Stimulated activated CD4-positive, alpha-beta T cell treated with anti-CD3 and anti-CD28 coated beads, Interleukin-1b, Interleukin-23, amount 100 ng/mL, for 4 hours (primary cell): ENCODE measurements at regions not wholly inside any gene's neighbourhood (a gene's known extent, or its start where the extent isn't known, plus 50 kb on each side); places are given as distances from the start of the nearest gene placed in this dataset.

Experiments used
- DNase-seq, 2 donors: peaks; one replicate each; pipeline ENCODE4 v3.0.0-alpha.2; 2020; ENCODE audit warnings: low read depth in 2 of 2

DNA sequence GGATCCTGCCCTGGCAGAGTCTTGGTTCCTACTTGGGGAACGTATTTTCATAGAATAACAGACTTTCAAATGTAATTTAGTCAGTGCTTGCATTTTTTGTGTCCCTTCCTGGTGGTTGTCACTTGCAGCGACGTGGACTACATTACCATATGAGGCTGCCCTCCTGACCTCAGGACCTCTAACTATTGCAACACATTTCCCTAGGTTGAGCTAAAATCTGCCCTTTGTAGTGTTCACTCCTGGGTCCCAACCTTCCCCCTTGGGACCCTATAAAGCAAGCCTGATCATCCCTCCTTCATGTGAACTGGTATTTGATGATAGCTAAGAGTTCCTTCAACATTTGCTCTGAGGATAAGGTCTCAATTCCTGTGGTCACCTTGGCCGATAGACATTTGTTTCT, 95.6 kb upstream of the CACNA1E start:
- DNase-seq, result no peak

DNA sequence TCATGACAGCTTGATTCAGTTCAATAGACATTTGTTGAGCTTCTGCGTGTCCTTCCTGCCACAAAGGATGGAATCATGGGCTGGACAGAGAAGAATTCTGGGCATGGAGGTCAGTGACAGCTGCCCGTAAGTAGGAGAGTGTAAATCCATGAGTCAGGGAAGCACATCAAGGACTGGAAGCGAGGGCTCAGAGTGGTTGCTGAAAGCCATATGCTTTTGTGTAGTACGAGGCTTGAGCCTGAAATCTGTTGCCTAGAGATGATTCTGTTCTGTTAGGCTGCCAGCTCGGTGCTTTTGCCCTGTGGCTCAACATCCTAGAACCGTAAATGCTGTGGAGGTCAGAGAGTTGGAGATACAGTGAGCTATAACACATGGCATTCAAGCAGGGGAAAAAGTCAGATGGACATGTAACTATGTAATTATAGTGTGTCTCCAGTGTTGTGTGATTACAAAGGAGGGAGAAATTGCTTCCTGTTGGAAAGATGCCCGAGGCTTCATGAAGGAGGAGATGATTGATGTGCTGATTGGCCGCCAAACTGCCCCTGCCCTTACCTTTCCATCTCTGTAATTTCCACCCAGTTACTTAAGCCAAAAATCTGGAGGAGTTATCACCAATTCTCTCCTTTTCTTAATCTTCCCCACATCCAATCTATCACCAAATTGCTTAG, 92.8 kb upstream of the CACNA1E start:
- no peak for DNase-seq

DNA sequence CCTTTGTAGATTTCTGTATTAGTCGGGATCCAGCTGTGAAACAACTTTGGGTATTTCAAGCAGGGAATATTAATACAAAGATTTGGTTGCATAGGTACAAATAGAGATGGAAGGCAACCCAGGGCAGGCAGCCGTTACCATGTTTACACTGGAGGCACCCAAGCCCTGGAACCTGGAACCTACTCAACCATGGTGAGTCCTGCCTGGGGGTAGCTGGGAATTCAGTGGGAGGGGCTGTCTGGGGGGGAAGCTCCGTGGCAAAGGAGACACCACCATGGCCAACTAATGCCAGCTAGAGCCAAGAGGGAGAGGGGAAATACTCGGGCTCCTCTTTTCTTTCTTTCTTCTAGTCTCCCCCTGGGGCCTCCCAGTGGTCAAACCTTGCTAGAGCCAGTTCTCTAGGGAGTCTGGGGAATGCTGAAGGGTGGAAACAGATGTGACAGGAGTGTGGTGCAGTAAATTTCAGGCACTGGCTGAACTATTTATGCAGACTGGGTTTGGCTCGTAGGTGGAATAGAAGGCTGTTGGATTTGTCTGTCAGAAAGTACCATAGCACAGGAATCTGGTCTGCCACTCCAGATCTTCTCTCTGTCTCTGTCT, 91.9 kb upstream of the CACNA1E start:
- DNase-seq, result no peak

DNA sequence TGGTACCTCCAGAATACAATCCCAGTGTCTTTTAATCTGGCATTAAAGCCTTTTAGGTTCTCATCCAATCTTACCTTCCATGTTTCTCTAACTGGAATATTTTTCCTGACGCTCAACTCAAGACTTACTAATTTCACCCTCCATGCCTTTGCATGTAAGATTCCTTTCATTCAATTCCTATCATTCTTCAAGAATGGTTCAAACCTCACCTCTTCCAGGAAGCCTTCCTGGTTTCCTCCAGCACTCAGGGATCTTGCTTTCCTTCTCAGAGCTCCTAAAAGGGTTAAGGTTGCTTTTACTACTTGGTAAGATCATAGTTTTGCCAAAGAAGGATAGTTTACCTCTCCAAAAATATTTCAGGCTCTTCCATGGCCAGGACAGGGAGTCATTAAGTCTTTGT, 91.2 kb upstream of the CACNA1E start:
- DNase-seq, result no peak

DNA sequence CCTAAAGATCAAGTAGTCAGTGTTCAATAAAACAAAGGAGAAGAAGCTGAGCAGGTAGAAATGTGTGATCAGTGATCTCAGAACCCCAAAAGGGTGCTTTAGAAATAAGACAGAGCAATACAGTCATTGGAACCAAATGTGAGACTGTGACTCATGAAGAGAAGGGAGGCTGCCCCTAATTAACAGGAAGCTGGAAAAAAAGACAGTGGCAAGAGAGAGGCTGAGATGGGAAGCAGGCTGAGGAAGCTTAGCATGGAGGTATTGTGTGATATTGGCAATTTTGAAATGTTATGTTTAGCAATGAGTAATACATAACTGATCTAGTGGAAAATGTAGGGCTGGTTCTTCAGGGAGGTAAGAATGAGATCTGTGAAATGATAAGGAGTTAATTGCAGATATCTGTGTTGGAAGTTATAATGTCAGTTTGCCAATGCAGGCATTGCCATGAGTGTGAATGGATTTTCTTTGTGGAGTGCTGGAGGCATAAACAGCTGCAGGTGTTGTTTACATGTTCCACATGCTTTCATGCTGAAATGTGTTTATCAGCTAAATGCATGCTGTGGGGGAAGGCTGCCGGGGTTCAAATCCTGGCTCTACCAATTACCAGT, 90.6 kb upstream of the CACNA1E start:
- DNase-seq, result no peak

DNA sequence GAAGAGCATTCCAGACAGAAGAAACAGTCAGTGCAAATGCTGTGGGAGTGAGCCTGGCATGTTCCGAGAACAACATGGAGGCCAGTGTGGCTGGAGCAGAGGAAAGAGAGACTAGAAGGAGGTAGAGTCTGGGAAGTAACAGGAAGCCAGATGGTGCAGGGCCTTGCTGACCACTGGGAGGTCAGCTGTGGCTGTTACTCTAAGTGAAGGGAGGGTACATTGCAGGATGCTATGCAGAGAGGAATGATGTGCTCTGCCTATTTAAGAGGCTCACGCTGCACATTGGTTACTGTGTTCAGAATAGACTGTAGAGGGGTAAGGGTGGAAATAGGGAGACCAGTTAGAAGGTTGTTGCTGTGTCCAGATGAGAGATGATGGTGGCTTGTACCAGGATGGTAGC, 88.6 kb upstream of the CACNA1E start:
- DNase-seq, result no peak

DNA sequence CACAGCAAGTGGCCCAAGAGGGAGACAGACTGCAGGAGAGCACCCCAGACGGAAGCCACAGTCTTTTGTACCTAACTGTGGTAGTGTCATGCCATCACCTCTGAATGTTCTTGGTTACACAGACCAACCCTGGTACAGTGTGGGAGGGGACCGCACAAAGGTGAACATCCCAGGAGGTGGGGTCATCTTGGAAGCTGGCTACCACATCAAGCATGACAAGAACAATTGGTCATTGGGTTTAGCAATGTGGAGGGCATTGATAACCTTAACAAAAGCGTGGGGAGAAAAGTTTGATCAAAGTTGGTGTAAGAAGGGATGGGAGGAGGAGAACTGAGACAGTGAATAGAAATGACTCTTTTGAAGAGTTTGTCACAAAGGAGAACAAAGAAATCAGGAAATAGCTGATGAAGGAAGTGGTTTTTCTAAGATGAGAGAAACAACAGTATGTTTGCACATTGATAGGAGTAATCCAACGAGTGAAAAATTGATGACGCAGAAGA, 87.1 kb upstream of the CACNA1E start:
- peak in 1 of 2 donors; percentile 9 for DNase-seq

DNA sequence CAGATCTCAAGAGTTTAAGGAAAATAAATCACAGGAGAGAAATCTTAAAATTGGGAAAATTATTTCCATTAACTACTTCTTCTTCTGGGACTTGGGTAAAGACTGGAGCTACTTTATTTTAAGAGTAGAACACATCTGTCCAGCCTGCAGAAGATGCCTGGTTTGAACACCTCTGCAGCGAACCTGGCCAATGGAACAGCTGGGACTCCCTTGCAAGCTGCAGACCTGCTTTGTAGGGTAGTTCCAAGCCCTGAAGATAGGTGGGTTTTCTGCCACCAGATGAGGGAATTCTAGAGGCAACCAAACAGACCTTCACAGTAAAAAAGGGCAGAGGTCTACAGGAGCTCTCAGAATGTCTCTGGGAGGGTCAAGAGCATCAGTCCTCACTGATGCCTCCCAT, 86.5 kb upstream of the CACNA1E start:
- DNase-seq, result no peak

DNA sequence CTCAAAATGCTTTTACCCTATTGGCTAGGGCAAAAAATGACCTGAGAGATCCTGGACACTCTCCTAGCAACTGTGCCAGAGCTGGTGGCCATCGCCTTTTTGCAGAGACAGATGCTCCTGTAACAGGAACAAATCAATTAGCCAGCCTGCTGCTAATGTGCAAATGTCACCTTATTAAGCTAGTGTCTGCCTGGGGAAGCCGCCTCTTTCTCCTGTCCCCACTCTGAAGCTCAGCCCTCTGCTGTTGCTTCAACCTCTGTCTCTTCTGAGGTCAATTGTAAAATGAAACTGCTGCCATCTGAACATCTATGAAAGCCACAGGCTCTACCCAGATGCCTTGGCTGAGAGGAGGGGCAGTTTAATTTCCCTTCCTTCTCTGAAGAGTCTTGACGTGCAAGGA, 85.5 kb upstream of the CACNA1E start:
- DNase-seq, result no peak

DNA sequence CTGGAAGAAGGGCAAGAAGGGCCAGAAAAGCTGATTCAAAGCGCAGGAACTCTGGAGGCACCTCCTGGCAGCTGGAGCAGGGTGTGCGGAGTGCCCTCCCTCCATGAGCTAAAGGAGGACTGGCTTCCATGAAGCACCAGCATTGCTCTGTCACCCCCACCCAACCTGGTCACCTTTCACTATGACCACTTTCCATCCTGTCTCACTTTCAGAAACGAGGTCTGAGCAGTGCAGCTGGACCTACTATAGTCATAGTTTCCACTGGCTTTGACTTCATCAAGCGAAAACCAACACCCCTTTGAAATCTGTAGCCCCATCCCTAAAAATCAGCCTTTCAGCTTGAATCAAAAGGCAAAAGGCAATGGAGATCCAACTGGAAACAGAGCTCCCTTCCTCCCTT, 84.8 kb upstream of the CACNA1E start:
- no peak for DNase-seq

DNA sequence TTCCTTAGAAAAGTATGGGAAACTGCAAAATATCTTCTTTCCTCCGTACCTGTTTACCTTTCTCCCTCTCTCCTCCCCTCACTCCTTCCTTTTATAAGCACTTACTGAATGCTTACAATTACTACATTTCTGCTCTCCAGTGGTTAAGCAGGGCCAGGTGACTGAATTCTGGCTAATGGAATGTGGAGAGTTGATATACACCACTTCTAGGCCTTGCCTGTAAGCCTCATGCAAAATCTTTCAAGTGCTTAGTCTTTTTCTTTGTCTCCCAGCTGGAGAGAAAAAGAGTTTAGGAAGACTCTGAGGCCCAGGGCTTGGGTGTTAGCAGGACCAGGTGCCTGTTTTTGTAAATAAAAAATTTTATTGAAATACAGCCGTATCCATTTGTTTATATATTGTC, 77.7 kb upstream of the CACNA1E start:
- no peak for DNase-seq

DNA sequence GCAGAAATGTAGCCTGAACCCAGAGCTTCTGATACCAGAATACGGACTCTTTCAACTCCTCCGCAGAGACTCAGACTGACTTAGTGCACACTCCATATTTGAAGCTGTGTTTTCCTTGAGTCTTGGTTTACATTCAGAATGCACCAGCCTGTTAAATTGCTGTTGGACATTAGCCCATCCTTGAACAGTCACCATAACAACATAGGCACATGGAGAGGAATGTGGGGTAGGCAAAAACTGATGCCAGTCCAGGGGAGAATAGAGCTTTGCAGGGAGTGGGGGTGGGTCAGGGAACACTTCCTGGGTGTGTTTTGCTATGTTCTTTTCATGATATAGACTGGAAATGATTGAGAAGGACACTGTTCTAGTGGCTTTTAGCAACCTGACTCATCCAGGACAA, 76.3 kb upstream of the CACNA1E start:
- DNase-seq, result no peak

DNA sequence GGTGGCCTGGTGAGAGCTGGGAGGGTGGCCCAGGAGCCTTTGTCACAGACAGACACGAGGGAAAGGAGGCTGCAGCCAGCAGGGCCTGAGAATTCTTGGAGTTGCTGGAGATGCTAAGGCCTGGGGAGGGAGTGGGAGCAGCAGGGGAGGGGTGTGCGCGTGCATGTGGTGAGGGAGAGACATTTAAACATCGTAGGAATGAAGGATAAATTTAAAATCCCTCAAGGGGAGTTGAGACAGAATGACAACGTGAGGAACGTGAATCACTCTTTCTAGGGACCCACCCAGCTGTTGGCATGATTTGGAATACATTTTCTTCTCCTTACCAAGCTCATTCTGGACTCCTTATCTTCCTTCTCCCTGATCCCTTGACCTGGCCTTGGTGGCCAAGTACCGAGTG, 73.3 kb upstream of the CACNA1E start:
- no peak for DNase-seq

DNA sequence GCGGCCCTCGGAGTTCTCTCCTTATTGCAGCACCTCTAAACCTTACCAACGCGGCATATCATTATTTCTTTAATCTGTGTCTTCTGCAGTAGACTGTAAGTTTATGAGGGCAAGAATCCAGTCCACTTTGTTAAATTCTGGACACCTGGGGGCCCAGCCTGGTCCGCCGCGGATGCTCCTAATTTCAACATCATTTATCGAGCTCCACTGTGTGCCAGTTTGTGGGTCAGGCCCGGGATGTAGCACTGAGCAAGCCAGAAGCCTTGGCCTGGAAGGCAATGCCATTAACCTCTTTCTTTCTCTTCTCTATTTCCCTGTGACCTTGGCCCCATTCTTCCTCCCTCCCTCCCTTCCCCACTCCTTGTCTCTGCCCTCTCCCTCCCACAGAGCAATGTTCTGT, 70.6 kb upstream of the CACNA1E start:
- DNase-seq, result no peak

DNA sequence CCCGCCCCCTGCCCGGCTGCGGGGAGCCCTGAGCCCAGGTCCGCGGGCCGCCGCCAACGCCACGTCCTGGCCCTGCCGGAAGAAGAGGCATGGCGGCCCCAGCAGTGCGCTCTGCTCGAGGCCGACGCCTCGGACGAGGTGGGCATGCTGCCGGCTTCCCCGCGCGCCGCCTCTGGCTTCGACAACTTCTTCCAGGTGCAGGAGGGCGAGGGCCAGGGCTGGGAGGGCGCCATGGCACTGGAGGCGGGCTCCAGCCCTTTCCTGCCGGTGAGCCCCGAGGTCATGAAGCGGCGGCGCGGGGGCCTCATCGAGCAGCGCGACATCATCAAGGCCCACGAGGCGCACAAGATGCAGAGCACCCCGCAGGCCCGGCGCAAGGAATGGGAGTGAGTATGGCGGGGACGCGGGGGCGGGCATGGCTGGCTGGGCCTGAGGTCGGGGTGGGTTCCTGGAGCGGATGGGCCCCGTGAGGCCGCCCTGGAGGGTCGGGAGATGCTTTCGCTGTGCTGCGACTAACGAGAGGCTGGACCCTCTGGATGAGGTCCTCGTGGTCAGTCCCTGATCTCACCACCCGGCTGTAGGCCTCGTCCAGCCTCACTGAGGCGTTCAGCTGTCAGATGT, 70.0 kb upstream of the CACNA1E start:
- DNase-seq, result no peak

DNA sequence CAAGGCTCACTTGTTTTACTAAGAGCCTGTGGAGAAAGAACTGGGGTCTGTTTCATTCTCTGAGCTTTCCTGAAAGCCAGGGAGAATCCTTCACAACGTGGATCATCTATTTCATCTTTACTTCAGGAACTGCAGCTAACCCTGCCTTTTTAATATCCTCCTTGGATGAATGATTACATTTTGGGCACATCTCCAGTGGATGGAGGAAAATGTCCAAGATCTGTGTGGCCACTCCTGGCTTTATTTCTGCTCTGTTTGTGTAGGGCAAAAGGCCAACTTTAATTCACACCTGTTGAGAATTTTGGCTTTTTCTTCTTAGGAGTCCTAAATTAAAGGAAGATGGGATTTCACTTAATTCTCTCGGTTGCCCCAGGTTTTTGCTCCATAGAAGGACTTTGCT, 69.5 kb upstream of the CACNA1E start:
- DNase-seq, result no peak

DNA sequence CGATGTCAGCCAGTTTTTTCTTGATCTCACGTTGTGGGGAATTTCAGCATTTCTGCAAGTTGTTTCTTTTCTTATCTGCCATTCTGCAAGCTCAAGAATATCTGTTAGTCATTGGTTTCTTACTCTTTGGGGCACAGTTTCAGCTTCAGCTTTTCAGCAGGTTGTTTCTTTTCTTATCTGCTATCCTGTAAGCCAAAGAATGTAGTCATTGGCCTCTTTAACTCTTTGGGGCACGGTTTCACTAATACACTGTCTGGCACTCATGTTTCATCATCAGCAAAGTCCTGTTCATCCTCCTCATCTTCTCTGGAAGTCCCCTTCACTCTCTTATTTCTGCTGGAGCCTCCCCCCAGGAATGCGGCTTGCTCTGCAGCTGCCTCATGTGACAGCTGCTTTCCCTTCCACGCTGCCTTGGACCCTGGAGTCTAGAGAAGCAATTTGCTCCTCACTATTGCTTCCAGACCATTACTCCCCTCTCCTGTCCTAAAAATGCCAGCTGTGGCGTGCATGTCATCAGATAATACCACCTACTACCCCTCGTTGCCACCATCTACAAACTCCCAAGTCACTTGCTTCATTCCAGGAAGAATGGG, 67.0 kb upstream of the CACNA1E start:
- no peak for DNase-seq

DNA sequence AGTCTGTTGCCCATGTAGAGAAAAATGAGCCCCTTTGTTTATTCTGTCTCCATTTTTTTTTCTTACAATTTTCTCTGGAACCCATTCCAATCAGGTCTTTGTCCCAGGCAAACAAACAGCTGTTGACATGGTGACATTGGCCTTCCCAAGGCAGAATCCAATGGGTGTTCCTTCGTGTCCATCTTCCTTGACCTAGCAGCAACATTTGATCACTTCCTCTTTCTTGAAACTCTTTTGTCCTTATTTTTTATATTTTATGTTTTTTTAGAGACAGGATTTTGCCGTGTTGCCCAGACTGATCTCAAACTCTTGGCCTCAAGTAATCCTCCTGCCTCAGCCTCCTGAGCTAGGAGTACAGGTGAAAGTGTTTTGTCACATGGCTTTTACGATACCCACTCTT, 65.4 kb upstream of the CACNA1E start:
- no peak for DNase-seq

DNA sequence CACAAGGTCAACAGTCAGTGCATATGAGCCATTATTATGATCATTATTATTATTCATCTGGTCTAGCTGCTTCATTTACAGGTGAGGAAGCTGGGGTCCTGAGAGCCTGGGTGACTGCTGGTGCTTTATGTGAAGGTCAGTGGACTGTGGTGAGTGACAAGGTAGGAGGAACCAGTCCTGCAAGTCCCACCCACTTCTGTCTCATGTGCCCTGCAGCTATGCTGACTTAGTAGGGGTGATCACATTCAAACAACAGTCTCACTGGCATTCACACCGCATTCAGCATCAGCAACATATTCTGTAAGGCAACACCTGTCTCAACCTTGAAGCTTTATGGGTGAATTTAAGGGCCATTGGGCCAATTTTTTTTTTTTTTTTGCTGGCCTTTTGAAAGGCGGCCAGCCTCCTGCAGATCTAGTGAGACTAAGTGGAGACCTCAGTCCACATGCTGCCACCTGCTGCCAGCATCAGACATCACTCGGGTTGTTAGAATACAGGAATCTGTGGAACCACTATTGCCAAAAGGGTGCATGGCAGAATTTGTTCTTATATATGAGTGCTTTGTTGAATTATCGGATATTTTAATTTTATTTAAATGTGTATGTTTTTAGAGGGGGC, 59.9 kb upstream of the CACNA1E start:
- peak; percentile 16 to 19 for DNase-seq

DNA sequence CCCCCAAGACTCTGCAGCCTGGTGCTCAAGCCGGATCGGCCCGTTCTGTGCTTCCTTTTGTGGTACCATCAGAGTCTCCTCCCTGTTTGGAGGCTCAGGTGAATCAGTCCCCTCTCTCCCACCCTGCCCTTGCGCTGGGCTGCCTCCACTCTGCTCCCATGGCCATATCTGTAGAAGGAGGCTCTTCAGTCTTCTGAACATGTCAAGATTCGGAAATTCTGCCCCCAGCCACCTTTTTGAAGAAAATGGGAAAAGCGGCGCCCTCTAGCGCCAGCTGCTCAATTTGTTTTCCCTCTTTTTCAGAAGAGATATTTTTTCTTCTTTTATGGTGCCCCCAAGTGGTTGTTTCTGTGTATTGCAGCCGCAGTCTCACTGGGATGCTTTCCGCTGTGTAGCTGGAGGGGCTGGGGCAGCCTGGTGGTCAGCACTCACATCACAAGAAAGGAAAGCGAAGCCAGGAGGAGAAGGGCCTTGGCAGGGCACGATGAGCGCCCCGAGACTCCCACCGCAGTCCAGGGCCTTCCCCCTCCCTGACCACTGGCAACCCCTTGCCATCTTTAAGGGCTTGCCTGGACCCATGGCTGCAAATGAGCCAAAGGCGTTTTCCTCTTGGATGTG, 58.4 kb upstream of the CACNA1E start:
- peak; percentile 70 to 82 for DNase-seq

DNA sequence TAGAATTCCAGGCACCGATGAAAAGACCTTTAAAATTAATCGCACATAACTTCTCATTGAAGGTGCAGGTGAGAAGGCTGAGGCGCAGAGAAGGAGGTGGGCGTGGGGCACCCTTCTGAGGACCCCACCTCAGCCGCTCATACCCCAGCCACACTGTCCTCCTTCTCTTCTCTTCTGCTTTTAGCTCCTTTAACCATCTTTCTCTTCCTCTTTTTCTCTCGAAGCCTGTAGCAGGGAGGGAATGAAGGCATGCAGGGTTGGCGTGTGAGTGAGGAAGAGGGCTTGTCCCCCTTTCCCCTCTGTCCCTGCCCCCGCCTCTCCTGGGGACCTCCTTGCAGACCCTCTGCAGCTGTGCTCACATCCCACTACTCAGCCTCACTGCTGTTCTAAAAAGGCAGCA, 57.8 kb upstream of the CACNA1E start:
- no peak for DNase-seq

DNA sequence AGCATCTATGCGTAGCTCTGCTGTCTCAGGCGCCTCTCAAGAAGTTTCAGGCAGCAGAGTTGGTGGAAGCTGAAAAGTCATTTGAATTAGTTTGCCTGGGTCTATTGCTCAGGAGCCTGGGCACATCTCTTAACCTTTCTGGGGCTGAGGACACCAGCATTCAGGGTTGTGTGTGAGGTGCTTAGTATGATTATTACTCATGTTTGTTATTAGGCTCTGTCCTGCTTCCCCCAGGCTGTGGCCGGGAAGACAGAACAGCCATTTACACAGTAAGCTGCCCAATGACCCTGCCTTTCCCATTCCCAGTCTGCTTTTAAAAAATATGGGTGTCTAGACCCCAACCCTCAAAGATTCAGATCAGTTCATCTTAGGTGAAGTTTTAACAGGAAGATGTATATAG, 53.9 kb upstream of the CACNA1E start:
- no peak for DNase-seq
